Medulla oblongata (tissue), 1 donor: ENCODE measurements at regions not wholly inside any gene's neighbourhood (a gene's known extent, or its start where the extent isn't known, plus 50 kb on each side); places are given as distances from the start of the nearest gene placed in this dataset.
A peak's percentile ranks its signal among the peaks of the same experiment; 100 is the strongest.
"Not testable (repeated sequence)": the region's sequence is repeated elsewhere in the genome, so short reads cannot be mapped to it uniquely, and the experiment has no call there.

Experiments used
- DNase-seq: peaks from one replicate; pipeline ENCODE4 v3.0.0-alpha.2; 2015; ENCODE audit errors: extremely low spot score

DNA sequence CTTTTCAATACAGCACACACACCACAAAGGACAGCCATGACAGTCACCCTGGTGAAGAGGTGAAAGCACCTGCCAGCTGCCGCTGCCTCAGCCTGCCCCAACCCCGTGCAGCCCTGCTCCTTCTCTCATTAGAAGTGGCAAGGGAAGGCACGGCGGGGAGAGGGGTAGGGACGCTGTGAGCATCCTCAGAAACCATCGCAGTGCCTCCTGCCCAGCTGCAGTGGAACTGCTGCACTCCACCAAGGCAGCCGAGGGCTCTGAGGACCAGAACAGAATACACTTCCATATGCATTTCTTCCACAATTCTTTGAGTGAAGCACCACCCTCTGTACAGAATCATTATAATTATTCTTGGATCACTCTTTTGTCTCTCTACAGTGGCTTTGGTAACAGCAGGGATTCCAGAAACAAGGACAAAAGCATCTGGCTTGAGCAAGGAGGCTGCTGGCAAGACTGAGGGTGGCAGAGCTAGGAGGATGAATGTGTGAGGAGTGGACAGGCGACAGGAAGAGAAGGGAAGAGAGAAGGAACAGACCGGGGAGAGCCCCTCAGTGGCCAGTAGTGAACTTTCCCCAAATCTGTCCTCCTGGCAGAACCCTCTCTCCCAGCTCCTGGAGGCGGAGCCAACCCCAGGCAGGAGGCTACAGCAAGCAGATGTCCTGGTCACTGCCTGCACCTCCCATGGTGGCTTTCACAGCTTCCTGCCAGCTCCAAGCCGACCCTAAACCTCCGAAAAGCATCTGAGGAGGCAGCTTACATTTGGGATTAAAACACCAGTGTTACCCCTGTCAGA lies 73.2 kb downstream of the MTNR1A start:
- no peak for DNase-seq

GRCh38 chr4:186475202-186475601 lies 80.2 kb downstream of the MTNR1A start:
- DNase-seq = no peak

GRCh38 chr4:186473933-186474332 lies 81.4 kb downstream of the MTNR1A start:
- no peak for DNase-seq

- peak; percentile 35 for DNase-seq
Measured at GRCh38 chr4:186472948-186473347, 82.4 kb downstream of the MTNR1A start.

DNA sequence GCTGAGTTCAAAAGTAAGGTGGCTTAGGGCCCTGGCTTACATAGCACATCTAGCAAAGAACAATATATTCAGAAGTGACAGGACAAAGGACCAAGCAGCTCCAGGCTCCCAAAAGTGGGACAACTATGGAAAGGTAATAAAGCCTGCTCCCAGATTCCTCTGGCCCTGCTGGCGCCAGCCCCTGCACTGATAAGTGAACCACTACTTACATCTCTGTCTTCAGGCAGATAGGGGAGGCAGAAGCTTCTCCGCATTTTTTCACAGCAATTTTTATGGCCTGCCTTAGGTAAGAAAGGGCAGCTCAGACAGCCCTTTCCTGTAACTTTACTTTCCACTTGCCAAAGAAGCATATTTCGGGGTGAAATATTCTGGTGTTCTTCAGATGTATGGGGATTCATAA lies 83.9 kb downstream of the MTNR1A start:
- DNase-seq = no peak

DNA sequence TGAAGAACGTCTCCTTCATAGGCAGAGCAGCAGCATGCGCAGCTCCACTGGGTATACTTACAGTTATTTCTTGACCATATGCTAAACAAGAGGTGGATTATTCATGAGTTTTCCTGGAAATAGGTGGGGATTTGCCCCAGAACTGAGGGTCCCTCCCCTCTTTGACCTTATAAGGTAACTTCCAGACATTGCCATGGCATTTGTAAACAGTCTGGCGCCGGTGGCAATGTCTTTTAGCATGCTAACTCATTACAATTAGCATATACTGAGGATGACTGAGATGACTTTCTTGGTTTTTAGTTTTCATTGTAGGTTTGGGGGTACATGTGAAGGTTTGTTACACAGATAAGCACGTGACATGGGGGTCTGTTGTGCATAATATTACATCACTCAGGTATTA lies 97.3 kb downstream of the MTNR1A start:
- DNase-seq = no peak

DNA sequence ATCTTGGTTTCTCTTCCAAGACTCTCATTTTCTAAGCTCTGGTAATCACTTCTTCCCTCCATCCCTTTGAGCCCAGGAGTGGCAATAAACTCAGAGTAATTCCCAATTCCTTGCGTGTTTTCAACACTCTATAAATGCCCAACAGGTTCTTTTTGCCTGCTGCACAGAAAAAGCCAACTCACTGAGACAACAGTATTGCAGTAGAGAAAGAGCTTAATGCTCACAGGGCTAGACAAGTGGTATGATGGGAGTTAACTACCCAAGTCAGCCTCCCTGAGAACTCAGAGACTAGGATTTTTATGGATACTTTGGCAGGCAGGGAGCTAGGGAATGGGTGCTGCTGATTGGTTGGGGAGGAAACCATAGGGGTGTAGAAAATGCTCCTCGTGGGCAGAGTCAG lies 103.4 kb downstream of the MTNR1A start:
- DNase-seq = no peak

DNA sequence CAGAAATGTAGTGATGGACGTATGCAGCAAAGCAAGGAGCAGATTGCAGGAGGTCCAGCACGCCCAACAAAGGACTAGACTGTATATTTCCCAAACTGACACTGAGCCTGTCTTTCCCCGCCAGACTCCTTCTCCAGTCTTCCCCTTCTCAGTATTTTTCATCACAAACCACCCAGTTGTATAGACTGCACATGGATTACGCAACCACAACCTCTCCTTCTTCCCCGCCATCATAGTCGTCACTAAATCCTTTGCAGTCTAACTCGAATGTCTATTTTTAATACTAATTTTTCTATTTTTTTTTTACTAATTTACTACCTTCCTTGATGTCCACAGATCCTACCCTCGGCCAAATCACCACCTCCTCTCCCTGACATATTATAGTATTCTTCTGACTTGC lies 105.4 kb downstream of the MTNR1A start:
- DNase-seq = no peak

DNA sequence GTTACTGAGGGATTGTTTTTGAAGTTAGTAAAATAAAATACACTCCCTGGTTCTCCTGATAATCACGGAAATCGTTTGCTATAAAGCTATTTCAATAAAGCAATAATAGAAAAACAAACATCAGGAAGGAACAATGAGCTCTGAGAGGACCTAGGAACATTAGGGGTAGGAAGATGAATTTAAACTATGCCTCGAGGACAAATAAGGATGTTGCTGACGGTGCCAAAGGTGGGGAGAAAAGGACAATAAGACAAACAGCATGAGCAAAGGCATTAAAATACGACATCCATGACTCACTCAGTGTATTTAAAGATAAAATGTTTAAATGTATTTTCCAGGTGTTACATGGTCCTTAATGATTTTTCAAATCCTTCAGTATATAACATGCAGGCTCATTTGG lies 110.3 kb downstream of the MTNR1A start:
- no peak for DNase-seq

- DNase-seq = no peak
Measured at GRCh38 chr4:186441502-186441901, 113.9 kb downstream of the MTNR1A start.

- no peak for DNase-seq
Measured at GRCh38 chr4:186428481-186428880, 126.9 kb downstream of the MTNR1A start.

- no peak for DNase-seq
Measured at GRCh38 chr4:186424745-186425144, 130.6 kb downstream of the MTNR1A start.

DNA sequence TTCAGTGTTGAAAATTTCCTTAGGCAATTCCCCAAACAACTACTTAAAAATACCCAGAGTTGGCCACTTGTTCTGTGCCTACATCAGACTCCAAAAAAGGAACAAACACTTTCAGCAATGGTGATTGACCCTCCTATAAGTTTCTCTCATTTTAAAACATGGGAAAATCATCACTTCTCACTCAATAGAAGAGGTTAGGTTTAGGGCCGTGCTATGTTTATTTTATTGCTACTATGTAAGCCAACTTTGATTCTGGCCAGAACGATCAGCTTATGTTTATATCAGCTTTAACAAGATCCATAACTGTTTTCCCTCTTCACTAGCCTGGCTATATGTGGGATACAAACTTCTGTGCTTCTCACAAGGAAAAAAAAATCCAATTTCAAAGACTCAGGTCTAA lies 133.1 kb downstream of the MTNR1A start:
- no peak for DNase-seq

GRCh38 chr4:186416451-186417060 lies 138.8 kb downstream of the MTNR1A start:
- no peak for DNase-seq

DNA sequence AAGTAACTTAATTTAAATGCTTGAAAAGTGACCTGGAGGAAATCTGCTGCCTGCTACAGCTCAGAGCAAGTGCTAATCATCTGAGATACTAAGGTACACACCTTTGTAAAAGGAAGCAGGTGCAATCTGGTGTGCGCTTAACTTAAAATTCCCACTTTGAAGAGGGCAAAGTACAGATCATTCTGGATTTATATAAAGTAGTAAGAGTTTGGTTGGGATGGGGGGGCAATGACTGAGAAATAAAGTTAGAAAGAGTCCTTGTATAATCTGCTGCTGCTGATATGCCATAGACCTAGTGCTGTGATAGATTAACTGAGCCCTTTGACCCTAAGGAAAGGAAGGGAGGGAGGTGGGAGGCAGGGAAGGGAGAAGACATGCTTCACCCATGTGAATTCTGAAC lies 141.0 kb downstream of the MTNR1A start:
- no peak for DNase-seq

DNA sequence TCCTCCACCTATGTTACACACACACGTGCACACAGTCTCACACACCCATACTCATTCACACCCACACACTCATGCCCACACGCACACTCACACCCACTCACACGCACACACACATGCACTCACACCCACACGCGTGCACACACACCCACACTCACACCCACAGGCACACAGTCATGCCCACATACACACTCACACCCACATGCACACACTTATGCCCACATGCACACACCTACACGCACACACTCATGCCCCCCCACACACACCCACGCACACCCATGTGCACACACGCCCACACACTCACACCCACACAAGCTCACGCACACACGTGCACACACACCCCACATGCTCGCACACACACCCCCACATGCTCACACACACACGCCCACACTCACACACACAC lies 140.0 kb downstream of the F11 start:
- no peak for DNase-seq

GRCh38 chr4:186404562-186405134 lies 138.7 kb downstream of the F11 start:
- no peak for DNase-seq

- DNase-seq = no peak
Measured at GRCh38 chr4:186400676-186401075, 134.7 kb downstream of the F11 start.

- DNase-seq = no peak
Measured at GRCh38 chr4:186392017-186392416, 126.0 kb downstream of the F11 start.

DNA sequence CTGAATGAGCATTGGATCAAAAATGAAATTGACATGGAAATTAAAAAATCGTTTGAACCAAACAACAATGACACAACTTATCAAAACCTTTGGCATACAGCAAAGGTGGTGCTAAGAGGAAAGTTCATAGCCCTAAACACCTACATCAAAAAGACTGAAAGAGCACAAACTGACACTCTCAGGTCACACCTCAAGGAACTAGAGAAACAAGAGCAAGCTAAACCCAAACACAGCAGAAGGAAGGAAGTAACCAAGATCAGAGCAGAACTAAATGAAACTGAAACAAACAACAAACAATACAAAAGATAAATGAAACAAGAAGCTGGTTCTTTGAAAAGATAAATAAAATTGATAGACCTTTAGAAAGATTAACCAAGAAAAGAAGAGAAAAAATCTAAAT lies 118.3 kb downstream of the F11 start:
- not testable (repeated sequence) for DNase-seq

GRCh38 chr4:186368281-186368680 lies 102.3 kb downstream of the F11 start:
- DNase-seq = no peak

DNA sequence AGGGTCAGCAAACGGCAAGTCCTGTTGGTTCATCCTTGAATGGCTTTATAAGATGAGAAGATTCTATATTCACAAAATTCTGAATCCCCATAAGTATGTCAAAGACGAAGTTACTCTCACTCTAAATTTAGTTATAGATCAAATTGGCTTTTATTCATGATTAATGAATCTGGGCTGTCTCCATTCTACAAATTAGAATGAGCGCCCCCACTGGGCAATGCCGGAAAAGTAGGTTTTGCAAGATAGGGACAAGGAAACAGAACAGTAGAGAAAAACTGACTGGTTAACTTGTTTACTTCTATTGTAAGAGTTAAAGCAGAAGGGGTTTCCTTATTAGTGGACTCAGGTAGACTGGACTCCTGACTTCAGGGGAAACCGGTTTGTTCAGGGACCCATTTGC lies 100.3 kb downstream of the F11 start:
- no peak for DNase-seq

- not testable (repeated sequence) for DNase-seq
Measured at GRCh38 chr4:186363038-186363437, 97.0 kb downstream of the F11 start.
